GM19468 (cell line): ENCODE measurements at regions not wholly inside any gene's neighbourhood (a gene's known extent, or its start where the extent isn't known, plus 50 kb on each side); places are given as distances from the start of the nearest gene placed in this dataset.

ENCODE experiments used
- ATAC-seq: cut with Tn5 transposase; IDR thresholded peaks from one replicate; pipeline ENCODE4 v1.9.1; 2021; ENCODE audit warnings: mild to moderate bottlenecking, moderate library complexity, moderate number of reproducible peaks; ENCODE audit not compliant: unreplicated experiment; ENCODE audit errors: extremely low read depth

- ATAC-seq = no peak
Observed at GRCh38 chr5:99929067-99929805, 605.9 kb upstream of the FAM174A start.

- no peak for ATAC-seq
Observed at GRCh38 chr5:99928490-99928889, 606.7 kb upstream of the FAM174A start.

- no peak for ATAC-seq
Observed at GRCh38 chr5:99926463-99926862, 608.7 kb upstream of the FAM174A start.

GRCh38 chr5:99922386-99922785 is 612.8 kb upstream of the FAM174A start:
- no peak for ATAC-seq

GRCh38 chr5:99911971-99912370 is 623.2 kb upstream of the FAM174A start:
- ATAC-seq = no peak

GRCh38 chr5:99906776-99907175 is 628.4 kb upstream of the FAM174A start:
- no peak for ATAC-seq

GRCh38 chr5:99901972-99902371 is 633.2 kb upstream of the FAM174A start:
- ATAC-seq = no peak

- ATAC-seq = no peak
Observed at GRCh38 chr5:99900302-99900852, 634.8 kb upstream of the FAM174A start.

- ATAC-seq = no peak
Observed at GRCh38 chr5:99879791-99880511, 655.2 kb upstream of the FAM174A start.

- ATAC-seq = no peak
Observed at GRCh38 chr5:99878830-99879229, 656.3 kb upstream of the FAM174A start.

GRCh38 chr5:99866740-99867139 is 668.4 kb upstream of the FAM174A start:
- peak; percentile 61 for ATAC-seq

- ATAC-seq = no peak
Observed at GRCh38 chr5:99865159-99865558, 670.0 kb upstream of the FAM174A start.

- ATAC-seq = no peak
Observed at GRCh38 chr5:99835791-99836190, 699.4 kb upstream of the FAM174A start.

GRCh38 chr5:99827136-99827535 is 708.0 kb upstream of the FAM174A start:
- ATAC-seq = no peak

- no peak for ATAC-seq
Observed at GRCh38 chr5:99817796-99818195, 717.4 kb upstream of the FAM174A start.

GRCh38 chr5:99814321-99815063 is 720.7 kb upstream of the FAM174A start:
- ATAC-seq = no peak

GRCh38 chr5:99808657-99809230 is 726.4 kb upstream of the FAM174A start:
- no peak for ATAC-seq

- no peak for ATAC-seq
Observed at GRCh38 chr5:99807346-99807745, 727.8 kb upstream of the FAM174A start.

- no peak for ATAC-seq
Observed at GRCh38 chr5:99795031-99795430, 740.1 kb upstream of the FAM174A start.

- ATAC-seq = no peak
Observed at GRCh38 chr5:99788482-99788881, 746.7 kb upstream of the FAM174A start.
